ENCODE measurements at regions not wholly inside any gene's neighbourhood (a gene's known extent, or its start where the extent isn't known, plus 50 kb on each side); places are given as distances from the start of the nearest gene placed in this dataset.
A peak's percentile ranks its signal among the peaks of the same experiment; 100 is the strongest.
"Not testable (repeated sequence)": the region's sequence is repeated elsewhere in the genome, so short reads cannot be mapped to it uniquely, and the experiment has no call there.

- not testable (repeated sequence) for H2AFZ ChIP-seq (ENCODE audit: low read depth, low read length); H3K18ac ChIP-seq (ENCODE audit: low read depth in 1 of 2, low read length in 2 of 2); H2BK12ac ChIP-seq (ENCODE audit: low read length in 2 of 2); H3K27me3 ChIP-seq (ENCODE audit: control insufficient read depth in 1 of 2, insufficient read depth in 1 of 2, low read length in 2 of 2); H3K9ac ChIP-seq (ENCODE audit: low read length); H2BK5ac ChIP-seq (ENCODE audit: low read depth, low read length, poor library complexity, severe bottlenecking); H3K14ac ChIP-seq (ENCODE audit: low read length in 2 of 2); H4K8ac ChIP-seq (ENCODE audit: low read length); DNase-seq; H3K9me3 ChIP-seq (ENCODE audit: control insufficient read depth, low read length); H3K4me2 ChIP-seq (ENCODE audit: low read length, poor library complexity, severe bottlenecking); H4K91ac ChIP-seq (ENCODE audit: low read length); H3K36me3 ChIP-seq (ENCODE audit: control insufficient read depth in 1 of 2, insufficient read depth in 2 of 2, low read depth in 1 of 2, low read length in 2 of 2); H3K23ac ChIP-seq (ENCODE audit: low read length in 2 of 2); H2BK120ac ChIP-seq (ENCODE audit: low read depth, low read length); H3K4ac ChIP-seq (ENCODE audit: low read depth in 1 of 2, low read length in 2 of 2); H3K27ac ChIP-seq (ENCODE audit: low read length, poor library complexity, severe bottlenecking); H2AK5ac ChIP-seq (ENCODE audit: low read length, severe bottlenecking); H3K79me1 ChIP-seq (replicated peaks; ENCODE audit: low read length, poor library complexity, severe bottlenecking); H3K4me3 ChIP-seq (ENCODE audit: insufficient read depth in 1 of 2, low read depth in 1 of 2, low read length in 2 of 2); H3K4me1 ChIP-seq (ENCODE audit: control insufficient read depth, insufficient read depth, low read depth, low read length); H2BK15ac ChIP-seq (ENCODE audit: low read depth, poor library complexity, severe bottlenecking)
- 86% methylated on average over 4 of the region's 5 CpGs for WGBS
These were observed 76.8 kb upstream of the PWP1 start for GRCh38 chr12:107608779-107609178.

DNA sequence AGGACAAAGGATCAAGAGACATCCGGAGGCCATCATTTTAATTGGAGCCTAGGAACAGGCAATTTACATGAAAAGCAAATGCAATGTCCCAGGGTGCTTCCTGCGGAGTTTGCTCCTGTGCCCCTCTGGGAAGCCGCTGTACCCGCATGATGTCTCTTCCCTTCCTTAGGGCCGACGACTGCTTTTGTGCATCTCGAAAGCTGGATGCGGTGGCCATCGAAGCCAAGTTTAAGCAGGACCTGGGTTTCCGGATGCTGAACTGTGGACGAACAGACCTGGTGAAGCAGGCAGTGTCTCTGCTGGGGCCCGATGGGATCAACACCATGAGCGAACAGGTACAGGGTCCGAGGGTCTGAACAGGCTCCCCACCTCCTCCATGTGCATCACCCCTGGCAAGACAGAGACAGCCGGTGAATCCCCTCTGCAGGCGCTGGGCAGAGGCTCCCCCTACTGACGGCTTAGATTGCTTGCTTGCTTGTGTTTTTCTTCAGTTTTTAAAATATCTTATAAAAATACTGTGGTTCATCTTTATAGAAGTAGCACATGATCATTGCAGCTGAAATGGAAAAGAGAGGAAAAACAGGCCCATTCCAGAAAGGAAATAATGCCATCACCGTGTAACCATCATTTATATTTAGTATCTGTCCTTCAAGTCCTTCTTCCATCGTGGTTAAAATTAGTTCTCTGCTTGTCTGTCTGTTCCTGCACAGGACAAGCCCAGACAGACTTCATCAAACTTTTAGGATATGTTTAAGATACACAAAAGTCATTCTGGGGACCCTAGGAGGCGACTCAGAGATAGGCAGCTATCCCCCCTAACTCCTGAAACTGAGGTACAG lies 75.4 kb upstream of the PWP1 start:
- Histone ChIP-seq H3K18ac (ENCODE audit: low read depth in 1 of 2, low read length in 2 of 2) (no peak overlapping the region), H4K91ac (ENCODE audit: low read length) (no peak overlapping the region), H3K4me3 (ENCODE audit: insufficient read depth in 1 of 2, low read depth in 1 of 2, low read length in 2 of 2) (no peak overlapping the region), H3K27ac (ENCODE audit: low read length, poor library complexity, severe bottlenecking) (no peak overlapping the region), H2BK120ac (ENCODE audit: low read depth, low read length) (no peak overlapping the region), H2BK5ac (ENCODE audit: low read depth, low read length, poor library complexity, severe bottlenecking) (no peak overlapping the region), H3K27me3 (ENCODE audit: control insufficient read depth in 1 of 2, insufficient read depth in 1 of 2, low read length in 2 of 2) (peaks cover 0 to 6% of the 10 kb centered on the region in 2 experiments), H3K9ac (ENCODE audit: low read length) (no peak overlapping the region), H3K4me1 (ENCODE audit: control insufficient read depth, insufficient read depth, low read depth, low read length) (no peaks in the 10 kb centered on the region), H2BK12ac (ENCODE audit: low read length in 2 of 2) (no peak overlapping the region), H2AK5ac (ENCODE audit: low read length, severe bottlenecking) (no peak overlapping the region), H4K8ac (ENCODE audit: low read length) (no peak overlapping the region), H3K4ac (ENCODE audit: low read depth in 1 of 2, low read length in 2 of 2) (no peak overlapping the region), H3K23ac (ENCODE audit: low read length in 2 of 2) (no peak overlapping the region), H3K9me3 (ENCODE audit: control insufficient read depth, low read length) (no peaks in the 10 kb centered on the region), H3K4me2 (ENCODE audit: low read length, poor library complexity, severe bottlenecking) (no peak overlapping the region), H2BK15ac (ENCODE audit: low read depth, poor library complexity, severe bottlenecking) (no peak overlapping the region), H3K36me3 (ENCODE audit: control insufficient read depth in 1 of 2, insufficient read depth in 2 of 2, low read depth in 1 of 2, low read length in 2 of 2) (no peaks in the 10 kb centered on the region), H3K14ac (ENCODE audit: low read length in 2 of 2) (no peak overlapping the region), H3K79me1 (replicated peaks; ENCODE audit: low read length, poor library complexity, severe bottlenecking) (no peaks in the 10 kb centered on the region), H2AFZ (ENCODE audit: low read depth, low read length) (no peak overlapping the region)
- DNase-seq: peak; percentile 32
- WGBS: 46% methylated on average over 16 of the region's 20 CpGs

DNA sequence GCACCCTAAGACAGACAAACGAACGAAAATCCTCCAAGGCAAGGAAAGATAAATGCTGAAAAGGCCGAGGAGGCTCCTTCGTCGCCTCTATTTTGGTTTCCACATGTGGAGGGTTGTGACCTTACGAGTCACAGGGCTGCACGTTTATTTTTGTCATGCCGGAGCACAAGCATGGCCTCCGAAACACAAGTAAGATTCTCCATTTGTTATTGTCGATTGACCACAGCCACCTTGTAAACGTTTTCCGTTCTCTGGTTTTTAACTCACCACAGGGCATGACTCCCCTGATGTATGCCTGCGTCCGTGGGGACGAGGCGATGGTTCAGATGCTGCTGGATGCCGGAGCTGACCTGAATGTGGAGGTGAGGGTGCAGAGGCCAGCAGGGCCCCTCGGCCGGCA lies 73.1 kb upstream of the PWP1 start:
- H4K91ac ChIP-seq (ENCODE audit: low read length): no peak overlapping the region
- peak; percentile 9 for DNase-seq
- H3K4me1 ChIP-seq (ENCODE audit: control insufficient read depth, insufficient read depth, low read depth, low read length): no peaks in the 10 kb centered on the region
- H3K14ac ChIP-seq (ENCODE audit: low read length in 2 of 2): no peak overlapping the region
- 60% methylated on average over 19 of the region's 19 CpGs for WGBS
- no peak overlapping the region for H2BK12ac ChIP-seq (ENCODE audit: low read length in 2 of 2)
- peaks cover 0 to 3% of the 10 kb centered on the region in 2 experiments for H3K36me3 ChIP-seq (ENCODE audit: control insufficient read depth in 1 of 2, insufficient read depth in 2 of 2, low read depth in 1 of 2, low read length in 2 of 2)
- no peak overlapping the region for H3K27ac ChIP-seq (ENCODE audit: low read length, poor library complexity, severe bottlenecking)
- no peak overlapping the region for H3K4me3 ChIP-seq (ENCODE audit: insufficient read depth in 1 of 2, low read depth in 1 of 2, low read length in 2 of 2)
- no peak overlapping the region for H4K8ac ChIP-seq (ENCODE audit: low read length)
- peaks cover 0 to 10% of the 10 kb centered on the region in 2 experiments for H3K27me3 ChIP-seq (ENCODE audit: control insufficient read depth in 1 of 2, insufficient read depth in 1 of 2, low read length in 2 of 2)
- no peak overlapping the region for H3K4ac ChIP-seq (ENCODE audit: low read depth in 1 of 2, low read length in 2 of 2)
- H2AK5ac ChIP-seq (ENCODE audit: low read length, severe bottlenecking): no peak overlapping the region
- no peak overlapping the region for H2BK120ac ChIP-seq (ENCODE audit: low read depth, low read length)
- no peak overlapping the region for H2AFZ ChIP-seq (ENCODE audit: low read depth, low read length)
- H3K79me1 ChIP-seq (replicated peaks; ENCODE audit: low read length, poor library complexity, severe bottlenecking): no peaks in the 10 kb centered on the region
- H2BK5ac ChIP-seq (ENCODE audit: low read depth, low read length, poor library complexity, severe bottlenecking): no peak overlapping the region
- no peak overlapping the region for H3K18ac ChIP-seq (ENCODE audit: low read depth in 1 of 2, low read length in 2 of 2)
- no peak overlapping the region for H2BK15ac ChIP-seq (ENCODE audit: low read depth, poor library complexity, severe bottlenecking)
- H3K23ac ChIP-seq (ENCODE audit: low read length in 2 of 2): no peak overlapping the region
- no peak overlapping the region for H3K4me2 ChIP-seq (ENCODE audit: low read length, poor library complexity, severe bottlenecking)
- no peak overlapping the region for H3K9ac ChIP-seq (ENCODE audit: low read length)
- no peaks in the 10 kb centered on the region for H3K9me3 ChIP-seq (ENCODE audit: control insufficient read depth, low read length)

DNA sequence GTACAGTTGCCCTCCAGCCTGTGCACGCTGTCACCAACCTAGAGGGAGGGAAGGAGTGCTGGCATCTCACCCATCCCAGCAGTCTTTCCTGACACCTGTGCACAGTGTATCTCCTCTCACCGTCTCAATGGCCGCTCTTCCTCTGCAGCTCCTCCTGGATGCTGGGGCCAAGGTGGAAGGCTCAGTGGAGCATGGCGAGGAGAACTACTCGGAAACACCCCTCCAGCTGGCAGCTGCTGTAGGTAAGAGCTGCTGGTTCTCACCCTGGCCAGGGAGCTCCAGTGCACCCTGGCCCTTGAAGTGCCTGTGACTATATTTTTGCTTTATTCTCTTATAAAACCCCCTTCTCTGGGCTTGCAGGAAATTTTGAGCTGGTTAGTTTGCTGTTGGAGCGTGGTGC lies 68.7 kb upstream of the PWP1 start:
- 90% methylated on average over 6 of the region's 6 CpGs for WGBS
- Histone ChIP-seq H3K23ac (ENCODE audit: low read length in 2 of 2) (no peak overlapping the region), H3K27me3 (ENCODE audit: control insufficient read depth in 1 of 2, insufficient read depth in 1 of 2, low read length in 2 of 2) (peaks cover 0 to 8% of the 10 kb centered on the region in 2 experiments)

More for the DNA sequence above, 68.7 kb upstream of the PWP1 start:
- Histone ChIP-seq H3K4me2 (ENCODE audit: low read length, poor library complexity, severe bottlenecking) (no peak overlapping the region), H4K91ac (ENCODE audit: low read length) (no peak overlapping the region), H2AK5ac (ENCODE audit: low read length, severe bottlenecking) (no peak overlapping the region), H3K9ac (ENCODE audit: low read length) (no peak overlapping the region), H2AFZ (ENCODE audit: low read depth, low read length) (no peak overlapping the region), H3K18ac (ENCODE audit: low read depth in 1 of 2, low read length in 2 of 2) (no peak overlapping the region), H2BK12ac (ENCODE audit: low read length in 2 of 2) (no peak overlapping the region), H3K4ac (ENCODE audit: low read depth in 1 of 2, low read length in 2 of 2) (no peak overlapping the region), H3K9me3 (ENCODE audit: control insufficient read depth, low read length) (no peaks in the 10 kb centered on the region), H2BK120ac (ENCODE audit: low read depth, low read length) (no peak overlapping the region), H3K27ac (ENCODE audit: low read length, poor library complexity, severe bottlenecking) (no peak overlapping the region), H2BK15ac (ENCODE audit: low read depth, poor library complexity, severe bottlenecking) (no peak overlapping the region), H3K14ac (ENCODE audit: low read length in 2 of 2) (no peak overlapping the region), H2BK5ac (ENCODE audit: low read depth, low read length, poor library complexity, severe bottlenecking) (no peak overlapping the region), H3K4me3 (ENCODE audit: insufficient read depth in 1 of 2, low read depth in 1 of 2, low read length in 2 of 2) (no peak overlapping the region), H3K4me1 (ENCODE audit: control insufficient read depth, insufficient read depth, low read depth, low read length) (no peaks in the 10 kb centered on the region), H3K36me3 (ENCODE audit: control insufficient read depth in 1 of 2, insufficient read depth in 2 of 2, low read depth in 1 of 2, low read length in 2 of 2) (peaks cover 0 to 6% of the 10 kb centered on the region in 2 experiments), H4K8ac (ENCODE audit: low read length) (no peak overlapping the region), H3K79me1 (replicated peaks; ENCODE audit: low read length, poor library complexity, severe bottlenecking) (no peaks in the 10 kb centered on the region)
- DNase-seq: no peak

All from mesenchymal stem cell (in vitro differentiated cells and primary cell).